ENCODE measurements at regions not wholly inside any gene's neighbourhood (a gene's known extent, or its start where the extent isn't known, plus 50 kb on each side); places are given as distances from the start of the nearest gene placed in this dataset.

GRCh38 chr11:37908219-37908548 lies 1310.1 kb upstream of the RAG2 start:
- no peak overlapping the region for H3K4me2 ChIP-seq (ENCODE audit: control insufficient read depth, insufficient read depth)
- no peaks in the 10 kb centered on the region for H3K79me2 ChIP-seq (ENCODE audit: control insufficient read depth, insufficient read depth, low read length)
- H3K36me3 ChIP-seq (ENCODE audit: control insufficient read depth in 2 of 2, insufficient read depth in 2 of 2, low read length in 1 of 2) = no peaks in the 10 kb centered on the region
- intact Hi-C loops (cut with micrococcal nuclease; ENCODE audit: unreplicated experiment) (no loop called here), in situ Hi-C loops (cut with MboI) (no loop called here)
- ATAC-seq (no peak), DNase-seq (ENCODE audit: low read depth, low spot score) (no peak), FAIRE-seq (no peak)
- 65% methylated on average over 7 of the region's 8 CpGs for WGBS (ENCODE audit: insufficient coverage, insufficient replicate concordance, low lambda C conversion rate, missing lambda C conversion rate)
- TF ChIP-seq MTA3 (IDR thresholded peaks at IDR 0.05; ENCODE audit: borderline replicate concordance, low read length) = no peak
- TF ChIP-seq EP300 (IDR thresholded peaks at IDR 0.05; ENCODE audit: borderline replicate concordance in 1 of 2, control insufficient read depth in 1 of 2, low read depth in 2 of 2, low read length in 2 of 2) = no peak
- TF ChIP-seq ATF7 (IDR thresholded peaks at IDR 0.05; ENCODE audit: low read depth) = no peak
- TF ChIP-seq NRF1 (conservative IDR thresholded peaks at IDR 0.05; ENCODE audit: low read depth, low read length) = no peak
- TF ChIP-seq RAD21 (IDR thresholded peaks at IDR 0.05; ENCODE audit: insufficient read depth, low read depth, low read length) = no peak
- no peak for TF ChIP-seq CEBPZ (IDR thresholded peaks at IDR 0.05; ENCODE audit: low read depth, low read length)
- no peaks in the 10 kb centered on the region for H4K20me1 ChIP-seq (ENCODE audit: control insufficient read depth, insufficient read depth)
- H3K9me3 ChIP-seq (replicated peaks; ENCODE audit: control insufficient read depth, insufficient read depth, low read length) = no peaks in the 10 kb centered on the region
- BruUV-seq (replicated peaks) = no TSS peak
- H3K27me3 ChIP-seq (replicated peaks in 1 of 2; ENCODE audit: control insufficient read depth in 2 of 2, insufficient read depth in 2 of 2, low read length in 1 of 2) = no peaks in the 10 kb centered on the region
- H3K4me1 ChIP-seq (ENCODE audit: control insufficient read depth, insufficient read depth, low read length) = no peaks in the 10 kb centered on the region
- no peak overlapping the region for H3K4me3 ChIP-seq
- H3K9ac ChIP-seq (ENCODE audit: control insufficient read depth, insufficient read depth, low read length) = no peak overlapping the region
- no peak overlapping the region for H2AFZ ChIP-seq (ENCODE audit: control insufficient read depth, low read depth, low read length)
- ChIA-PET RAD21 (ENCODE audit: unreplicated experiment) (no interaction called here), POLR2A (no interaction called here), CTCF (no interaction called here), SMC1A (ENCODE audit: uncharacterized antibody, unreplicated experiment) (no interaction called here)
- H3K27ac ChIP-seq (ENCODE audit: control insufficient read depth, insufficient read depth) = no peak overlapping the region

Data from GM12878 (cell line).